Right lobe of liver (tissue), 6 donors: ENCODE measurements at regions not wholly inside any gene's neighbourhood (a gene's known extent, or its start where the extent isn't known, plus 50 kb on each side); places are given as distances from the start of the nearest gene placed in this dataset.

Experiments
- ATAC-seq, 4 donors: fragments of 200-7000 bp; cut with Tn5 transposase; one replicate each; pipeline ENCODE4 v1.9.1; 2020; ENCODE audit warnings: mild to moderate bottlenecking in 4 of 4, moderate library complexity in 4 of 4
- DNase-seq, 3 donors: peaks; one replicate each; pipeline ENCODE4 v3.0.0-alpha.2; 2020
- H3K27ac ChIP-seq, 3 donors: fragments of 200-600 bp; one replicate each; pipeline ENCODE4 v1.8.0; 2022
- H3K27me3 ChIP-seq, 2 donors: fragments of 200-600 bp; one replicate each; pipeline ENCODE4 v1.8.0; 2022
- H3K36me3 ChIP-seq, 4 donors: fragments of 200-600 bp; sonication (generic) in 1 of 4; one replicate each; pipeline versions ENCODE4 v1.5.1 to v1.8.0; 2017 to 2022; ENCODE audit warnings: control low read depth in 1 of 4
- H3K4me1 ChIP-seq, 4 donors: fragments of 200-600 bp; sonication (generic) in 1 of 4; one replicate each; pipeline versions ENCODE4 v1.5.1 to v1.8.0; 2017 to 2022; ENCODE audit warnings: control low read depth in 1 of 4
- H3K4me3 ChIP-seq, 3 donors: fragments of 200-600 bp; one replicate each; pipeline ENCODE4 v1.8.0; 2022
- H3K9me3 ChIP-seq, 4 donors: fragments of 200-600 bp; sonication (generic) in 1 of 4; one replicate each; pipeline versions ENCODE4 v1.5.1 to v1.8.0; 2017 to 2022; ENCODE audit warnings: control low read depth in 1 of 4
- POLR2A ChIP-seq: fragments of 450-650 bp; IDR thresholded peaks from one replicate; pipeline ENCODE4 v1.6.1; 2017; ENCODE audit warnings: antibody characterized with exemption, mild to moderate bottlenecking
- WGBS: methylation state at CpG from one replicate; pipeline ENCODE4 v1.1.6; 2018; ENCODE audit warnings: low coverage, low lambda C conversion rate; ENCODE audit not compliant: insufficient coverage; ENCODE audit errors: missing lambda C conversion rate; 5-methylcytosine and 5-hydroxymethylcytosine counted together
- intact Hi-C, 2 donors: fragments of 100-400 bp; cut with DNase I; formaldehyde crosslinking; loops; one replicate each; pipeline versions ENCODE4 v1.11.2 to v1.14.1; 2022
- TF ChIP-seq, protein P1 (sequence below), 4 donors: fragments of 200-600 bp in 3 of 4; fragments of 450-650 bp in 1 of 4; IDR thresholded peaks; one replicate each; pipeline versions ENCODE4 v1.5.1 to v1.8.0; 2016 to 2022; ENCODE audit warnings: antibody characterized with exemption in 4 of 4, mild to moderate bottlenecking in 2 of 4
- donor health status: DM: no; HTN: yes; CAD: no.
- donor health status: DM: no; HTN: no; CAD: no.
- donor health status: DM: no; HTN: no; CAD: no.
- donor health status: DM: no; HTN: yes; CAD: no.
- donor health status: DM: no; HTN: yes; CAD: no.

DNA sequence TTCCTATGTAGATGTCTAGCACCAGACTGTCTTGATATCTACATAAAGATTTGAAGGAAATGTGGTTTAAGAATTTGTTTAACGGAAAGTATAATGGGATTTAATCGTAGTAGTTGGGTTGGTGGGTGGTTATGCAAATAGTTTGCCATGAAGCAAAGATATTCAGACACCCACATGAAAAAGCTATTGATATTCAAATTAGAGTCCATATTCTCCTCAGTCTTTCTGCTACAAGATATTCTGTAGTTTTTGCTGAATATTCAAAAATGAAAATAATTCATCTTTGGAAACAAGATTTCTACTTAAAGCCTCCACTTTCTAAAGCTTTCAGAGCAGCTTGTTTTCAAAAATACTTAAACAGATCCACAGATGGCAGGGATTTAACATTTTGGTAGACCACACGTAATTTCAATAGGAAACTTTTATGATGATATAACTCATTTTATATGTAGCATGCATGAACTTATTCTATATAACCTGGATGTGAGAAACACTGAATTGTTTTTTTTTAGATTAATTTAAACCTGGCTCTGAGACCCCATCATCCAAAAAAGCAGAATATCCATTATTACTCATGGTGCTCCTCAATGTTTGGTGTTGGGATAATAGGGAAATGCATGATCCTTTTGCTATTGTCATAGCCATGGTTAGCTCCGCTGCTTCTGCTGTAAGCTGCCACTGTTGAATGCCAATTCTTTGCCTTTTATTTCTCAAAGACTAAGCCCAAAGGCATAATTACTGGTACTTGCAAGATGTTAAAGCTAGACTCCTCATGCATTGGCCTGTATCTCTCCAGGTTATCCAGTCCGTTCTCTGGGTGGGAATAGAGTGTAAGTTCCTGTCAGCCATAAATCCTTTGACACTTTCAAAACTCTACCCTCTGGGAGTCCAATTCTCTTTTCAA lies 98.0 kb downstream of the GMNC start:
- intact Hi-C loops: no loop called here

DNA sequence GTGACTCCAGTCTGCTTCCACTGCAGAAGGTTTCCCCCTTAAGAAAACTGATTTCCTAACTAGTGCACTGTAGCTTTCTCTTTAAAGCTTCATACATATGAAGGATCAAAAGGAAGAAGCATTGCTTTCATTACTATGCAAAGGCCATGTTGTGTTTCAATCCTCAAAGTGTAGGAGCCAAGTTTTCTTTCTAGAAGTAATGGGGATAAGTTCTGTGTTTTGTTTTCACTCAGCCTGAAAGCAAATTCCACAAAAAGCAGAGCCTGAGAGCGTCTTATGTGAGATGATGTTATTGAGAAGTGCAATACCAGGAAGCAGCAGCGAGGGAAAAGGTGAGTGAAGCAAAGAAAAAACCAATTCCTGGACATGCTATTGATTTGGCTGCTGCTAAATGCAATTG lies 99.7 kb downstream of the GMNC start:
- Histone ChIP-seq H3K9me3 (no peaks in the 10 kb centered on the region), H3K36me3 (no peaks in the 10 kb centered on the region), H3K4me1 (no peaks in the 10 kb centered on the region), H3K27ac (no peak overlapping the region), H3K27me3 (no peaks in the 10 kb centered on the region), H3K4me3 (no peak overlapping the region)
- intact Hi-C loops: no loop called here
- DNase-seq (no peak), ATAC-seq (no peak)
- no peak for TF ChIP-seq POLR2A
- TF ChIP-seq, protein P1, sequence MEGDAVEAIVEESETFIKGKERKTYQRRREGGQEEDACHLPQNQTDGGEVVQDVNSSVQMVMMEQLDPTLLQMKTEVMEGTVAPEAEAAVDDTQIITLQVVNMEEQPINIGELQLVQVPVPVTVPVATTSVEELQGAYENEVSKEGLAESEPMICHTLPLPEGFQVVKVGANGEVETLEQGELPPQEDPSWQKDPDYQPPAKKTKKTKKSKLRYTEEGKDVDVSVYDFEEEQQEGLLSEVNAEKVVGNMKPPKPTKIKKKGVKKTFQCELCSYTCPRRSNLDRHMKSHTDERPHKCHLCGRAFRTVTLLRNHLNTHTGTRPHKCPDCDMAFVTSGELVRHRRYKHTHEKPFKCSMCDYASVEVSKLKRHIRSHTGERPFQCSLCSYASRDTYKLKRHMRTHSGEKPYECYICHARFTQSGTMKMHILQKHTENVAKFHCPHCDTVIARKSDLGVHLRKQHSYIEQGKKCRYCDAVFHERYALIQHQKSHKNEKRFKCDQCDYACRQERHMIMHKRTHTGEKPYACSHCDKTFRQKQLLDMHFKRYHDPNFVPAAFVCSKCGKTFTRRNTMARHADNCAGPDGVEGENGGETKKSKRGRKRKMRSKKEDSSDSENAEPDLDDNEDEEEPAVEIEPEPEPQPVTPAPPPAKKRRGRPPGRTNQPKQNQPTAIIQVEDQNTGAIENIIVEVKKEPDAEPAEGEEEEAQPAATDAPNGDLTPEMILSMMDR (IDR thresholded peaks at IDR 0.05): no peak
- 79% methylated on average over 2 of the region's 2 CpGs for WGBS

More for the DNA sequence above, 98.0 kb downstream of the GMNC start:
- no peak for ATAC-seq
- DNase-seq: no peak
- no peak overlapping the region for H3K27ac ChIP-seq
- no peaks in the 10 kb centered on the region for H3K36me3 ChIP-seq
- H3K9me3 ChIP-seq: no peaks in the 10 kb centered on the region
- no peaks in the 10 kb centered on the region for H3K4me1 ChIP-seq
- no peak overlapping the region for H3K4me3 ChIP-seq
- 83% methylated on average over 5 of the region's 5 CpGs for WGBS
- H3K27me3 ChIP-seq: no peaks in the 10 kb centered on the region
- TF ChIP-seq POLR2A: no peak
- TF ChIP-seq, protein P1 (IDR thresholded peaks at IDR 0.05): no peak

DNA sequence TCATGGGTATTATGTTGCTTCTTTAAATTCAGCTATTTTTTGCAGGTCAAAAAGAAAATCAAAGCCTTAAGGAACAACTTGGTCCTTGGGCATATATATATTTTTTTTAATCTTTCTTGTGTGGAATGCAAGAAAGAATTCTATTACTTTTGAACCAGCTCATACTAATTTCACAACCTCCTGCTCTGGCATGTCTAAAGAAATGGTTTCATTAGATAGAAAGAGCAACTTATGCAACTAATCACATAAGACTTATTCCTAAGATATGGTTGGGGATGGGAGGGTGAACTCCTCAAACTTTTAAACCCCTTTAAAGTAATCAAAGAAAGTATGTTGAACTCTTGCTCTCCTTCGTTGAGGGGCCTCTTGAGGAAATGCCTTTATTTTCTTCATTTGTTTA lies 114.9 kb downstream of the GMNC start:
- ATAC-seq: no peak
- H3K27ac ChIP-seq: no peak overlapping the region
- H3K27me3 ChIP-seq: no peaks in the 10 kb centered on the region
- H3K4me3 ChIP-seq: no peak overlapping the region
- H3K36me3 ChIP-seq: no peaks in the 10 kb centered on the region
- no peaks in the 10 kb centered on the region for H3K9me3 ChIP-seq
- DNase-seq: no peak
- 44% methylated on average over 1 of the region's 1 CpG for WGBS
- intact Hi-C loops: no loop called here
- TF ChIP-seq, protein P1 (IDR thresholded peaks at IDR 0.05): no peak
- TF ChIP-seq POLR2A: no peak
- peaks cover 0 to 2% (median 0%) of the 10 kb centered on the region in 4 donors for H3K4me1 ChIP-seq

DNA sequence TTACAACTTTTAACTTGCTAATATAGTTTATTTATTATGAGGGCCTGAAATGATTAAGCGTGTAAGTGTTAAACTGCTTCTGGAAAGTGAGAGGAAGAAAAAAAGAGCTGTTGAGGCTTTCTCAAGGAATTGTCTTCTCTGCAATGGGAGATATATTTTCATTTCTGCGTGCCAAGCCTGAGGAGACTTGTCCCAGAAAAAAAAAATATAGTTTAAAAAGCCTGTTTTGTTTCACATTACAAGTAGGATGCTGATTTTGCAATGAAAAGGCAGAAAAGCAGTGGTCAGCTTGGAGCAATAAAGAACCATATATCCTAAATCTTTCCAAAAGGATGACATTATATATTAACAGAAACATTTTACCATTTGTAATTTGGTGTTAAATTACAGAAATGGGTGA lies 115.5 kb downstream of the GMNC start:
- no peaks in the 10 kb centered on the region for H3K36me3 ChIP-seq
- no peak overlapping the region for H3K4me3 ChIP-seq
- no peaks in the 10 kb centered on the region for H3K9me3 ChIP-seq
- H3K27me3 ChIP-seq: no peaks in the 10 kb centered on the region
- ATAC-seq (no peak), DNase-seq (no peak)
- TF ChIP-seq, protein P1 (IDR thresholded peaks at IDR 0.05): no peak
- TF ChIP-seq POLR2A: no peak
- 74% methylated on average over 2 of the region's 2 CpGs for WGBS
- intact Hi-C loops: no loop called here
- H3K4me1 ChIP-seq: peaks cover 0 to 2% (median 0%) of the 10 kb centered on the region in 4 donors
- H3K27ac ChIP-seq: no peak overlapping the region
